Peyer's patch (tissue), 4 donors: ENCODE measurements at regions not wholly inside any gene's neighbourhood (a gene's known extent, or its start where the extent isn't known, plus 50 kb on each side); places are given as distances from the start of the nearest gene placed in this dataset.

Experiments used
- POLR2A ChIP-seq, 2 donors: fragments of 450-650 bp; IDR thresholded peaks; one replicate each; pipeline ENCODE4 v1.5.1; 2017; ENCODE audit warnings: antibody characterized with exemption in 2 of 2, mild to moderate bottlenecking in 2 of 2, moderate library complexity in 2 of 2
- TF ChIP-seq, protein P1 (sequence below), 6 experiments: fragments of 450-650 bp in 4 of 6; fragments of 200-600 bp in 2 of 6; sonication (generic) in 1 of 6; IDR thresholded peaks; one replicate each; pipeline ENCODE4 v1.5.1; 2017 to 2019; ENCODE audit warnings: antibody characterized with exemption in 6 of 6, mild to moderate bottlenecking in 3 of 6, moderate library complexity in 1 of 6

DNA sequence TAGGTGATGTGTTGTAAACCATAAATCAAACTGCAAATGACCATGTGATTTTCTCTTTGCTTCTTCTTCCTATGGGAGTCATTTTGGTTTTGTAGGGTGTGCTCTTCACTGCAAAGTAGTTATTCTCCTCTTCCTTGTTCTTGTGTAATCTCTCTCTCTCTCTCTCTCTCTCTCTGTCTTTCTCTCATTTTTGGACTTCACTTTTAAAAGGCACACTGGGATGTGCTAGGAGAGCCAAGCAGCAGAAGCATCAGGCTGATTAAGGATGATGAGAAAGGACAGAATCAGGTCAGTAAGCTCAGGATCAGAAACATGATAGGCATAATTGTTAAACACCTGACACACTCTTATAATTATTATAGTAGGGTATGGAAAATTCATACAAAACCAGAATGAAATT lies 505.3 kb upstream of the ZNF608 start:
- TF ChIP-seq, protein P1, sequence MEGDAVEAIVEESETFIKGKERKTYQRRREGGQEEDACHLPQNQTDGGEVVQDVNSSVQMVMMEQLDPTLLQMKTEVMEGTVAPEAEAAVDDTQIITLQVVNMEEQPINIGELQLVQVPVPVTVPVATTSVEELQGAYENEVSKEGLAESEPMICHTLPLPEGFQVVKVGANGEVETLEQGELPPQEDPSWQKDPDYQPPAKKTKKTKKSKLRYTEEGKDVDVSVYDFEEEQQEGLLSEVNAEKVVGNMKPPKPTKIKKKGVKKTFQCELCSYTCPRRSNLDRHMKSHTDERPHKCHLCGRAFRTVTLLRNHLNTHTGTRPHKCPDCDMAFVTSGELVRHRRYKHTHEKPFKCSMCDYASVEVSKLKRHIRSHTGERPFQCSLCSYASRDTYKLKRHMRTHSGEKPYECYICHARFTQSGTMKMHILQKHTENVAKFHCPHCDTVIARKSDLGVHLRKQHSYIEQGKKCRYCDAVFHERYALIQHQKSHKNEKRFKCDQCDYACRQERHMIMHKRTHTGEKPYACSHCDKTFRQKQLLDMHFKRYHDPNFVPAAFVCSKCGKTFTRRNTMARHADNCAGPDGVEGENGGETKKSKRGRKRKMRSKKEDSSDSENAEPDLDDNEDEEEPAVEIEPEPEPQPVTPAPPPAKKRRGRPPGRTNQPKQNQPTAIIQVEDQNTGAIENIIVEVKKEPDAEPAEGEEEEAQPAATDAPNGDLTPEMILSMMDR (IDR thresholded peaks at IDR 0.05) = no peak
- TF ChIP-seq POLR2A (IDR thresholded peaks at IDR 0.05) = no peak
